ENCODE measurements at regions not wholly inside any gene's neighbourhood (a gene's known extent, or its start where the extent isn't known, plus 50 kb on each side); places are given as distances from the start of the nearest gene placed in this dataset.

DNA sequence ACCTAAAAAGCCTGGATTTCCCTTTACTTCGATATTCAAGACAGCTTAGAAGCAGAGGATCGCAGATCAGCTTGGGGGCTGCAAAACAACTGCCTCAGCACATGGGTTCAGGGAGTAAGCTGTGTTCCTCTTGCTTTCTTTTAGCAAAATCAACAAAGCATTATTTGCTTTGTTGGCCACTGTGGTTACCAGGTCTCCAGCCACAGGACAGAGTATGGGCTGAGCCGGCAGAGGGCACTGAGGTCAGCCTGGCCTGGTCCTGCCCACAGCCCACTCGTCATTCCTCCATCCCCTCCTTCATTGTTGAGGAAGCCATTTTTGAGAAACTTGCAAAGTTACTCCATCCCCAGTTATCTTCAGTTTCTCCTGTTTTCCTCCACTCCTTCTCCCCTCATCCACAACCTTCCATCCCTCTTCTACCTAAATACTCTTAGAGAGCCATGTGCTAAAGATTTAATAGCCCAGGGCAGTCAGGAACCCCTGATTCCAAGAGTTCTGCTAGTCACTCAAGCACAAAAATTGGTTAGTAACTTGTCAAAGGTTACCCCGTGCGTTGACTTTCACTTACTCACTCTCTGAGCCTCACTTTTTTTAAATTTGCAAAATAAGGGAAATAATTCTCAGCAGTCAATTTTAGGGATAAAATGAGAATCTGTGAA is 60.0 kb upstream of the HES1 start:
- DNase-seq, result no peak

DNA sequence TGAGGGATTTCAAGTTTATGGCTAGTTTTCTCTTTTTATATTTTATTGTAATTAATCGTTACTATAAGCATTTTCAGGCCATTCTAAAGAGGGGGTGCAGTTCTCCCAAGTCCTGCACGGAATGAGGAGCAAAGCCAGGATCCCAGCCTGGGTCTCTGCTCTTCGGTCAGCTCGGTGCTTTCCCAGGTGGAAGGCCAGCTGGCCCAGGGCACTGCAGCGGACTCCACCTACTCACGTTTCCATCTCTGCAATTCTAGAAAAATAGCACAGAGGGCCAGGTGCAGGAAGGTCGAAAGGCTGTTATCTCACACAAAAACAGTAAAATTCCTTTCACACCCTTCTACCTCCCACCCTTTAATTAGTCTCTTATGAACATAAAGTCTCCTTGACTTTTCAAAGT is 59.5 kb upstream of the HES1 start:
- DNase-seq, result no peak

DNA sequence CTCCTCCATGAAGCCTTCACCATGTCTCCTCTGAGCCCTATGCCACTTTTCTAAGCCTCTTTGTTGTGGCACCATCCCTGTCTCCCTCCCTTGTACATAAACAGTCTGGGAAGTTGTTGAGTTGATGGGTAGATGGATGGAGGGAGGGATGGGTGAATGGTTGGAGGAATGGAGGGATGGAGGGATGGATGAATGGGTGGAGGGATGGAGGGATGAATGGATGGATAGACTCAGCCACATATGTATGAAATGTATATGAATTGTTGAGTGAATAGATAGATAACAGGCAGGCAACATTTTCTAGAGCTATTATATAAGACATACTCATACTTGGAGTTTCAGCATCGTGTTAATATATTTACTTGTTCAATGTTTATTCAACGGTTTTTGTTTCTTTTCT is 58.3 kb upstream of the HES1 start:
- DNase-seq, result no peak

DNA sequence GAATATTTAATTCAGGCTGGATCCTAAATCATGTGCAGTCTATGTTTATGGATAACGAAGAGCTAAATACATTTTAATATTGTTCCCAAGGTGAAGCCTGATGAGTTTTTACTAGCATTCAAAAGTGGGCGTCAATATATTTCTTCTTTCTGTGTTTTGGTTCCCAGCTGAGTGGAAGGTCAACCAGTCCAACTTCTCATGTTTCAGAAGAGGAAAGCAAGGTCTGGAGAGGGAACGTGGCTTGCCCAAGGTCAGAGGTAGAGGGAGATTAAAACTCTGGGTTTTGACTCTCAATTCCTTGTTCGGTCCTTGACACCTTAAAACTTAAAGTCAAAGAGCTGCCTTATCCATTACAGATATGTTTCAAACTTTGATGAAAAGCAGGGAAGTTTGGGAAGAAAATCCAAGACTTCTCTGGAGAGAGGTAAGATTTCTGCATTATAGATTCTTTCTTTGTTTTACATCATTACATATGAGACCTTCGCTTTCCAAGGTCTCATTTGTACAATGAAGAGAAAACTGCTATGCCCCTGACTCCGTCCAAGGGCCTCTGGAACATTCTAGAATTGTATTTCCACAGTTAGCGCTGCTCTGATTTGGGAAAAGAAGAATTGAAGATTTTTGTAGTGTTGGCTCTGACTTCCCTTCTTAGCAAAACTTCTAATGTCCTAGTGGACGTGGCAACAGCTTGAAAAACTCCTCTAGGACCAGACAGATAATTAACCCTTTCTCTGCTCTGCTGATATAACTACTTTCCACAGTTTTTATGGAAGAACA is 57.7 kb upstream of the HES1 start:
- no peak for DNase-seq

DNA sequence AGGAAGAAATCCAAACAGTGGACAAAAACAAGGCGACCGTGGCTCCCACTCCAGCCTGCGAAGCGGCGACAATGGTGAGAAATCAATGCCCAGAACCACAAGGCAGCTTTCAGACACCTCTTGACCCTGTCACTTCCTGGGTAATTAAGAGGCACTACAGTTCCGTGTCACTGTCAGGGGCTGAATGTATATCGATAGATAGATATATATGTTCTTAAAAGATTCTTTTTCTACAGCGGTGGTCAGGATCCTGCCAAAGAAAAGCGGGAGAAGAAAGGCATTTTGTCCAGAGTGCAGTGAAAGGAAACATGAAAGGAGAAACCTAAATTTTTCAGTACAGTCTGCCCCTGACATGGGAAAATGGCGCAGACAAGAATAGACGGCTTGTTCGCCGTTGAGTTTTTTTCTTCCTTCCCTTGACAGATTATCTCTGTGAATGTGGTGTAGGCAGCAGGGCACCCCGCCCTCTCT is 56.2 kb upstream of the HES1 start:
- no peak for DNase-seq

DNA sequence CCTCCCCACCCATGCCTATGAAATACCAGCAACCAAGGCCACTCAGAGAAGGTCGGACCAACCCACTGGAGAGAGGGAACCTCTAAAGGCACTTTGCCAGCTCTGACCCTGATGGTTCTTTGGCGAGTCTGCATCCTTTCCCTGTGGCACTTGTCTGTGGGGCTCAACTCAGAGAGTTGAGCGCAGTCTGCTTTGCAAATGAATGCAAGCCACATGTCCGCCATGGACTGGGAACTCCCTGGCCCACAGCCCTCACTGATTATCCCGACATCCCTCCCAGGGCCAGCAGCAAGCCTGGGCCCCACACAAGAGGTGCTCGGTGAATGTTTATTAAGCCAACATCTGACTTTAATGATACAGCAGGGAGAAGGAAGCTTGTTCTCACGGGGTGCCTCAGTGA is 55.5 kb upstream of the HES1 start:
- DNase-seq, result no peak

DNA sequence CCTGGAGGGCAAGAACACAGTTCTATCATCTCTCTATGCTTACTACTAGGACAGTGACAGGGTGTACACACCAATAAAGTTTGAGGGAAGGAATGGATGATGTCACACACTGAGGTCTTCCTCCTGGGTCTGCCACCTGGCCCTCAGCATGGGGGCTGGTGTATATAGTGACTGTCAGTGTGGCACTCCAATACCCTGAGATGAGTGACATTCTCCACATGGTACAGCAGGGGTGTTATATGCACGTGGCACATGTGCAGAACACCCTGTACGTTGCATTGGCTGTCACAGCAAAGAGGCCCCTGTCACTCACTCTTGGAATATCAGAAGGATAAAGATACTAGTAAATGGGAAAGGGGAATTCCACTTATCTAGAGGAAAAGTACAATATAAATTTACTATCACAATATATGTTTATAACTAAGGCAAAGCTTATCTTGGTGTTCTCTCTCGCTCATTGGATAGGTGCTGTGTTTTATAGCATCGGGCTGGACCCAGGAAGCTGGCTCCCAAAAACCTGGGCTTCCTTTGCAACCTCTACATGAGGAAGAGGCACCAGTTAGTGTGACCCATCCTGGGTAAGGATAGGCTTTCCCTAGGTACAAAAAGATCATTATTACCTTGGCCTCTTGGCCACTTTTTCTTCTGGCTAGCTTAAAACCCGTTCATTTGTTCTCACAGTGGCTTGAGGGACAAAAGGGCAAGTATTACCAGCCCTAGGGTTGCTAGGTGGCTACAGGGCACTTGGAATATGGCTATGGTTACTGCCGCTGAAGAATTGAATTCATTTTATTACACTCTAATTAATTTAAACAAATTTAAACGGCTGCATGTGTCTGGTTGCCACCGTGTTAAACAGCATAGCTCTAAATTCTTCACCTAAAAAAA is 54.8 kb upstream of the HES1 start:
- DNase-seq, result no peak

DNA sequence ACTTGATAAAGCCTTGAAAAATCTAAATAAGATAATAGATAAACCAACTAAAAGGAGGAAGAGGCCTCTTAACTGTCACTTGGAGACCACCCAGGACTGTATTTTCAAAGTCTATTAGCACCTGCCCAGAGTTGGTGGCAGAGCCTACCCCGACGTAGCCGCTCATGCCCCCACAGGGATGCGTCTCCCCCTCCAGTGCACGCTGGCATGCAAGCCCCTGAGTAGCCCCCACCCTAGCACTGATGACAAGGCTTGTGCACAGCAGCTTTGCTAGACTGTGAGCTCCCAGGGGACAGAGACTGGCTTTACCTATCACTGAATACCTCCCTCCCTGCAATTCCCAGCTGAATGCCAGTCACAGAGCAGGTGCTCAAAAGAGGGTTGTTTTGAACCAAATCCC is 54.1 kb upstream of the HES1 start:
- DNase-seq, result no peak

DNA sequence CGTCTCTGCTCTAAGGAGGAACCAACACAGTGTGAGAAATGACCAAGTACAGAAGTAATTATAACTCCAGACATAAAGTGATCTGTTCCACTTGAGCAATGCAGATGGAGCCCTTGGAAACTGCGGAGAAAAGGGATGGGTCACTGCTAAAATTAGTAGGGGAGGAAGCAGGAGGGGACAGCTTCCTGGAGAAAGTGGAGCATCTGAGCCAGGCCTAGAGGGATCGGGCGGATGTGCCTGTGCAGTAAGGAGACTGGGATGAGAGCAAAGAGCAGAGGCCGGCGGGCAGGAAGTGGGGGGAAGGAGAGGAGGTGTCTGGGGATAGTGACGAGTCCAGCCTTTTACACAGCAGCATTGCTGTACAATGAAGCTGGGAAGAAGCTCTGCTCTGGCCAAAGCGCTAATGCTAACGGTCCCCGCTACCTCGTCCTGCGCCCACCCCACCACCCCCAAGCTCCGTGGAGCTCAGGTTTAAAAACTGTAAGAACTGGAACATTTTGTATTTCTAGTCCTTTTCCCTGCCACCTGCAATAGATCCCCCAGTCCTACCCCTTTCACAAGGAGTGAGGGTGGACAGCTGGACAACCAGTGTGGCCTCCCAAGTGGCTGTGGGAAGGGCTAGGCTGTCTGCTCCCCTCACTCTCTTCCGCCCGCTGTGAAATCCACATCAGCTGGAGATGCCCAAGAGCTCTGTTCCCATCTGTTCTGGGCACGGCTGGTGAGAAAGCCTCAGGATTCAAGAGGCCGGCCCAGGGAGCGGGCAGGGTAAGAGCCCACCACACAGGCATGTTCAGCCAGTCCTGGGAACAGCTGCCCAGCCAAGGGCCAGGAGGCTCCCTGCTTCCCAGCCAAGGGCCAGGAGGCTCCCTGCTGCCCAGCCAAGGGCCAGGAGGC is 53.0 kb upstream of the HES1 start:
- no peak for DNase-seq

DNA sequence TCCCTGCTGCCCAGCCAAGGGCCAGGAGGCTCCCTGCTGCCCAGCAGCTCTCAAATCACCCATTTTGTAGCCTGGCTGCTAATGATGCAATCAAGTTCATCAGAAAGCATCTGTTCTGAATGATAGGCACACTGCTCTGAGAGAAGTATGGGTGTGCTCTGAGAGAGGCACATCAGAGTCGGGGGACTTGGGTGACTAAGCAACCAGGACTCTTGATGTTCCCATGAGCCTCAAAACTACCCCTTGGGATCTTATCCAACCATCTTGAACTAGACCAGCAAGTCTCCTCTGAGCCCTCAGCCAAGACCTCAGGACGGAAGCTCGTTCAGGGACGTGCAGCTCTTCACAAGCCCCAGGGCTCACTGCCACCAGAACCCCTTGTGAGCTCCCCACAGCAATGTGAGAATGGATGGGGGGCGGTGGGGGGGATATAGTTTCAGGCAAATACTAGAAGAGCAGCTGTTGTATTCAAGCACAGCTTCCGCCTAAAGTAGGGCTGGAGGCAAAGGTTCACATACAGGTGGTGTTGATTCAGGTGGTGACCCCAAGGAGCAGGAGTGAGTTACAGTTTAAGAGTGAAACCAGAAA is 52.2 kb upstream of the HES1 start:
- DNase-seq, result no peak

DNA sequence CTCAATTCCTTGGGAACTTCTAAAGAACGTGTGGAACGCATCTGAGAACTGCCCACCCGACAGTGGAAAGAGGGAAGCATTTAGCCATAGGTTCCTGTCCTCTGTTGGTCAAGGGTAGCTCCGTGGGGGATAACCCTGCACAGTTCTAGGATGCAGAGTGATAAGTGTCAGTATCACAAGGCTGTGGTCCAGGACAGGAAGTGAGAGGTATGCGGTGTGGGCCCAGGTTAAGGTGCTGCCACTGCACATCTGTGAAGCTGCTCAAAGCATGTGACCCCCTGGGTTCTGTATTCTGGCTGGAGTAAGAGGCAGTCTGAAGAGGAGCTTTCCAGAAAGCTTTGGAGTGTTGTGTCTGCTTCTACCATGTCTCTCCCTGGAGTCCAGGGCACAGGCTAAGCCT is 51.7 kb upstream of the HES1 start:
- DNase-seq, result no peak

All from NCI-H446 (cell line).